GM21786 (cell line): ENCODE measurements at regions not wholly inside any gene's neighbourhood (a gene's known extent, or its start where the extent isn't known, plus 50 kb on each side); places are given as distances from the start of the nearest gene placed in this dataset.

Experiments
- ATAC-seq: cut with Tn5 transposase; IDR thresholded peaks from one replicate; pipeline ENCODE4 v1.9.1; 2021; ENCODE audit not compliant: unreplicated experiment

DNA sequence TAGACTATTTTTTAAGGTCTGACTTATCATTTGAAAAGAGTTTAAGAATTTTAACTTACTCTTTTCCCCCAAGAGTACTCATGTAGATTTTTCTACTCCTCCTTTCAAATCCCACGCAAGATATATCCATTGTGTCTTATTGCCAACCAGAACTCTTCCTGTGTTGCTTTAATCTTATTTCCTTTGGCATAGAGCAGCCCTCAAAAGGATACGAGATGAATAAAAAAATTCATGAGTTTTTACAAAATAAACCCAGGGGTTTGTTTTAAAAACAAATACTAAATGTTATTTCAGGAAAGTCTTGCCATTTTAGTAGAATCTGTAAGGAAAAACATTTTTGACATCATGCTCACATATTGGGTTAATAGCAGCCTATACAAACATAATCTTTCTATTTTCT lies 543.2 kb upstream of the CXADR start:
- no peak for ATAC-seq

DNA sequence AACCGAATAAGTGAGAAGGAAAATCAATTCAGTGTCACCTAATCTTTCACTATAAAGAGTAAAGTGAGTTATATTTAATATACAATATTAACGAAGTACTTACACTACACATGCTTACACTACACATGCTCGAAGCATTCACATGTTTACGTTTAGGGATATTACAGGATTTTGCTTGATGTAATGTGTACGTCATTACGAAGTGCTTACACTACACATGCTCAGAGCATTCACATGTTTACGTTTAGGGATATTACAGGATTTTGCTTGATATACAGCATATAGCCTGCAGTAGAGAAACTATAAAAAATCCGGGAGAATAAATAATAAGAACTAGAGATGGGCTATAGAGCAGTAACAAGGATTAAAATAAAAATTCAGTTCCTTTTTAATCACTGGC lies 538.8 kb upstream of the CXADR start:
- ATAC-seq, result no peak

DNA sequence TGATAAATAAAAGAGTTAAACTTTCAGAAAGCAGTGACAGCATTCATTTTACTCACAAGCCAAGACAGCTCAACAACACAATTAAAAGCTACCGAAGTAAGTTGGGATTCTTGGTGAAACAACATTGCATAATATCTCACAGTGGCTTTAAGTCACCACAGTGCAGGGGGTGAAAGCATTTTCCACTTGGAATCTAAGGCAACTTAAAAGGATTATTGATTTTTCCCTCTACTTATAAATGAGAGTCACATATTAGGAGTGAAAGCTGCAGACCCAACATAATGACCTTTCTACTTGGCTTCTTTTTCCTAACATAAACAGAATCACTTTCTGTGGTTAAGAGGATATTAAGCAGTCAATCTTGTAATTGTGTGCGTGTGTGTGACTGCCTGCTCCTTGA lies 536.6 kb upstream of the CXADR start:
- no peak for ATAC-seq

DNA sequence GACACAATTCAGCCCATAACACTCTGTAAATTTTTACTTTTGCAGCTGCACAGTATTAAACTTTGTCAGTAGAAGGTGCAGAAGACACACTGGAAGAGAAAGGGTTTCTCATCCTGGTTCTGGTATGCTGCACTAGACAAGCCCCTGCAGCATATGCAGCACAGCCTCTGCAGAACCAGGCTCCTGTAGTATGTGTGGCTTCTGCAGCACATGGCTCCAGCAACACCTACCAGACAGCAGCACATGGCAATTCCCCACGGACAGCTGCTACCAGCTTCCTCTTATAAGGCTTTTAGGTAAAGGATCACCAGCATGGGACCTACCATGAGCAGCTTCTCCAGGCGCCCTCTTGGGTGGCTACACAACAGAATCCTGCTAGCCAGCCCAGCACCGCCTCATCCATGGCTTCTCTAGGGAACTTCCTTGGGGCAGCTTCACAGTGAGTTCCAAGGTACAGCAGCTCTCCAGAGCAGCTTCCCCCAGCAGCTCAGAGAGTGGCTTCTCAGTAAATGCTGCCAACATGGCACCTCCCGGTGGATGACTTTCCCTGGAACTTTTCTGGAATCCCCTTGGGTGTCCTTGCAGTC lies 534.4 kb upstream of the CXADR start:
- no peak for ATAC-seq

DNA sequence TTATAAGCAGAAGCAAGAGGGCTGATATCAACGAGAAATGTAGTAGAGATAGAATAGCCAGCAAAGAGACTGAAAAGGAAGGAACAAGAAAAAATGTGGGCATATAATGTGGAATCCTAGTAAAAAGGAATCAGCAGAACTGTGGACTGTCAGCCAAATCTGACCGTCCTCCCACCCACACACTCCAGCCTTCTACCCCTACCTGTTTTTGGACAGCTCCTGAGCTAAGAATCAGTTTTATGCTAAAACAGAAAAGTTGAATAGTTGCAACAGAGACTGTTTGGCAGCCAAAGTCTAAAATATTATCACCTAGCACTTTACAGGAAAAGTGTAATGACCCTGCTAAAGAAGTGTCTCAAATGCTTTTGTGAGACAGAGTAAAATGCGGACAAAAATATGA lies 533.3 kb upstream of the CXADR start:
- ATAC-seq, result no peak

DNA sequence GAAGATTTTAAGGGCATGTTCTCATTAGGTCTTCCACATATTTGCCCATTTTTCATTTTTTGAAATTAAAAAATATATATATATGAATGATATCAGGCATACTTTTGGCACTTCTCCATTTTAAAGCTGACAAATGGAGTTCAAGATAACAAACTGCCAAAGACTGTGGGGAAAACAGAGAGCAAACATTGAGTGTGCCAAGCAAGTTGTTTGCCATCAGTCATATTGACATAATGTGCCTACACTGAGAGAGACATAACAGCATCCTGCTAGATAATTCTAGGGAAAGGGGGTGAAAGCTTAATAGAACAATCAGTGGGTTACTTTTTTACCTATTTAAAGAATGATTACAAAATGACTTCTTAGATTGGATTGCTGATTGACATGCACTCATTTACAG lies 529.4 kb upstream of the CXADR start:
- no peak for ATAC-seq

DNA sequence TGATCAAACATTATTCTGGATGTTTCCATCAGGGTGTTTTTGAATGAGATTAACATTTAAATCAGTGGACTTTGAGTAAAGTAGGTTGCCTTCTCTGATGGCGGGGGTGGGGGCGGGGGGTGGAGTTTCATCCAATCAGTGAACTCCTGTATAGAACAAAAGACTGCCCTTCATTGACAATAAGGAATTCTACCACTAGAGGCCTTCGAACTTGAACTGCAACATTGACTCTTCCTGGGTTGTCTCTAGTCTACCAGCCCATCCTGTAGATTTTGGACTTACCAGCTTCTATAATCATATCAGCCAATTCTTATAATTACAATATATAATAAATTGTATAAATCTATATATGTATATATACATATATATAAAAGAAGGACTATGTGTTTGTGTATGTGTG lies 520.4 kb upstream of the CXADR start:
- no peak for ATAC-seq

DNA sequence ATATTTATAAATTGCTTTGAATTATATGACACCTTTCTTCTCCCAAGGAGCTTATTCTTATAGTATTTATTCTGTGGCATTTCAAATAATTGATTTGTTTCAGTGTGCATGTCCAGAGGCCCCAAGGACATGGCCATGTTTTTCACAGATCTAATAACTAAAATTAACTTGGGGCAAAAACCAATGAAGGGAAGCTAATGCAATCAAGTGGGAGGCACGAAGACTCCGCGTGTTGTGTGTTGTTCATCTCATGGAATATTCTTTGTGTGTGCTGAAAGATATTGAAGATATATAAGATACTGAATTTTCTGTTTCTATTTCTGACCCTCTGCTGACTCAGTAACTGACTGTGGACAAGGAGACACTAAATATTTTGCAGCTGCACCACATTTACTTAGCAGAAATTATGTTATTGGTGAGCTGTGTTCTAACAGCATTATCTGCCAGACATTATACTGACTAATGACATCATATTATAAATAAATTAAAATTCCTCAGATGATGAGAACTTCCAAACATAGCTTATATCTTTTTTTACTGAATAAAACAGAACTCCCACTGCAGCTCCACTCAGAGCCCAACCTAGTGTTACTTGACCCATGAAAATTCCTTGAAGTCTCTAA lies 519.3 kb upstream of the CXADR start:
- no peak for ATAC-seq

DNA sequence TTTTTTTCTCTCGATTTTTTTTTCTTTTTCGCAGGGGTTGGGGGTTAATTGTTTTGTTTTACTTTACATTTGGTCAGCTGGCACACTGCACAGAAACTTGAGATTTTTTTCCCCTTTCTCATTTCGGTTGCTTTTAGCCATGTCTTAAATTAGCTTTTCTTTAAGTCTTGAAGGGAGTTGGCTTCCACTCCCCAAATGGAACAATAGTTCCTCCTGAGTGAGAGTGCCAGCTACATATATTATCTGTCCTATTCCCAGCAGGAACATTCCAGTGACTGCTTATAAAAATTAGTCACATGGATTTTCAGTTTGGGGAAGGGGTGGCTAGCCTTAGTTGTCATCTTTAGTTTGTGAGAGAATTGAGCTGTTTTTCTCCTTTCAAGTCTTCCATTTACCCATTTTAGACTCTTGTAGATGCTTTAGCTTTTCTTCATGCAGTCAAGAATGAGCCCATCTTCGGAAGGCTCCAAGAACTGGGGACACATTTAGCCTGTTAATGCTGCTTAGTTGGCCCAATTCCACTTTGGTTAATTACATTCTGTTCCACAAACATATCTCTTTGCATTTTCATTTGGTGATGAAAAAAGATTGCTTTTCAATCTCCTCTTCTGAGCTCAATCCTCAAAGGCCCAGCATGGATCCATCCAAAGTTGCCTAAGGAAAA lies 510.1 kb upstream of the CXADR start:
- ATAC-seq, result no peak

DNA sequence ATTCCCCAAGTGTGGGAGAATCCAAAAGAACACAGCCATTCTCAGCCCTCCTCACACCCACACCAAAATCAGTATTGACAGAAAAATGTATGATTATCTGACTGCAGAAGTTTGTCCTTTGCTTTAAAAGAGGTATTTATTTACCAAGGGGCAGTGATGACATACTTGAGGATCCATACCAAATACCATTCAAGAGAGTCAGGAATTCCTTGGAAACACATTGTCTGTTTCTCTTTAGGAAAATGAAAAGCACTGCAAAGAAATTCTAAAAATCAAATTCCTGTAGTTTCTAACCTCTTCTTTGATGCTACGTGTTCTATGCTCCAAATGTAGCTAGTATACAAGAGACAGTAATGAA lies 509.6 kb upstream of the CXADR start:
- no peak for ATAC-seq

DNA sequence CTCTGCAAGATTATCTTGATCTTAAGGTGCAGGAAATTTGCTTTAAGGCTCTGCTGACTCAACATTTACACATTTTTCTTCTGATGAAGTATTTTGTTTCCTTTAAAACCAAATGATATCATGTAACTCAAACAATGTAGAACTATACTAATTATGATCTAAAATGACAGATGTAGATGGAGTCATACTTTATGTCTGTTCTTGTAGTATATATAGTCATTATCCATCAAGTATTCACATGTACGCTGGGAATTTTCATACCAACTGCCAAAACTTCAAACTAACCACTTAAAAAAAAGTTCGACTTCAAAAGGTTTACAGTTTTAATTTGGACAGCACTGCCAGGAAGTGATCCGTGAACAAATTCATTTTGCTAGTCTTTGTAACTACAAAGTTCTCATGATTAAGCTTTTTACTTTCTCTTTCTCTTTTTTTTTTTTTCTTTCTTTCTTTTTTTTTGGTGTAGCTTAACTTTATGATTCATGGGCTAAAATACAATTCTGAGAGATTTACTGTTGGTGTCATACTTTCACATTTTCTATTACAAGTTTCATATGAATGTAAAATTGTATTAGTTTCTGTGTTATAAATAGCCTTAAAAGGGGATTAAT lies 509.0 kb upstream of the CXADR start:
- no peak for ATAC-seq

DNA sequence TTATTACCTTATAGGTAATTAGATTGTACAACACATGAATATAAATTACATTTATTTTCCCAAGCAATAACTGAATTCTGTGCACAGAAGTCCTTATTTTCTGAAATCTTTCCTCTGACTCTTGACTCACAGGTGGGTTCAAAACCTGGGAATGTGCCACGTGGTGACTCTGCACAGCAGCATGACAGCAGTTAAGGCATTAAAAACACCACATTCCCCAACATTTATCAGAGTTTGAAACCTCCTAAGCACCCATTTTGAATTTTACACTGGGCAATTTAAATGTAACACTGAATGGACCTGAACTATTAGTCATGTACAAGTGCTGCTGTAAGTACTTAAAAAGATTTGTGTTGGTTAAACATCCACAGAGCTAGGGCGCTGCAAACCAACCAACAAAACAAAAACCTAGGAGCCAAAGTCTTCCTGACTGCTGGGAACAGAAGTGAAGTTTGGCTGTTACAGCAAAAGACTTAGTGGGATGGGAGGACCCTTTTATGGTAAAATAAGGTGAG lies 480.6 kb upstream of the CXADR start:
- no peak for ATAC-seq

DNA sequence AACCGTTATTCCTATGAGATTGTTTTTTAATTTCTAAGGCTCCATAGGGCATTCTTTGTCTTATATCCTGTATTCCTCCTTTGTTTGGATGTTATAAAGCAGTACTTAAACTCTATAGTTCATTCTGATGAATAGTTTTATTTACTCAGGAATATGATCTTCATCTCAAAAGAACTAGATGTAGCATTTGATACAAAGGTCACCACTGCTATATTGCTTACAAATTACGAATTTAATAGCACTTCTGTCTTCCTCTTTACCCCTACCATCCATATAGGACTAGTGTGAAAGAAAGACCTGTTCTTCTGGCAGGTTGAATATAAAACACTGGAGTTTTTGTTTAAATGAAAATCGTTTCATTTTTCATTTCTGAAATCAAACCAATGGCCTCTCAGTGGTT lies 468.1 kb upstream of the CXADR start:
- no peak for ATAC-seq

DNA sequence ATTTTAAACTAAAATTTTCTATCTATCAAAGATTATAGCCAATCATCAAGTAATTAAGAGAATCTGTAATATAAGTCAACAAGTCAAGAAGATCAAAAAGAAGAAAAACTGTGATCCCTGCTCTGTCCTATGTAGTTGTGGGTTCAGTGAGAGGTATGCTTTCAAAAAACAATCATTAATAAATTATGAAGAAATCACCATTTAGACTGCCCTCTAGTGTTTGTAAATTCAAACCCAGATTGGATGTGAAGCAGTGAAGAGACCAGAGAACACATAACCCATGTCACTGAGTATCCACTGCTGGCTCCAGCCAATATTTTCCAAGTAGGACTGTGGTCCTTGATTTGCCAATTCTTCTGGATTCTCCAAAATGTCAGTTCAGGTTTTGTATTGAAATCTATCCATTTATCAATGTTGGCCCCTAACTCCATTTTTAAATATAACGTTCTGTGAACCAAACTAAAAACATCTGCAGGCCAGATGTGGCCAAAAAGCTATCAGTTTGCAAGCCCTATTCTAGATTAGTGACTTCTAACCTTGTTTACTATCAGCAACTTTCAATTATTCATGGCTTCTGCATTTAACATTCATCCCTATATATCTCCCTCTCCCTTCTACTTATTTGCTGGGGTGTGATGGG lies 467.5 kb upstream of the CXADR start:
- ATAC-seq, result no peak

DNA sequence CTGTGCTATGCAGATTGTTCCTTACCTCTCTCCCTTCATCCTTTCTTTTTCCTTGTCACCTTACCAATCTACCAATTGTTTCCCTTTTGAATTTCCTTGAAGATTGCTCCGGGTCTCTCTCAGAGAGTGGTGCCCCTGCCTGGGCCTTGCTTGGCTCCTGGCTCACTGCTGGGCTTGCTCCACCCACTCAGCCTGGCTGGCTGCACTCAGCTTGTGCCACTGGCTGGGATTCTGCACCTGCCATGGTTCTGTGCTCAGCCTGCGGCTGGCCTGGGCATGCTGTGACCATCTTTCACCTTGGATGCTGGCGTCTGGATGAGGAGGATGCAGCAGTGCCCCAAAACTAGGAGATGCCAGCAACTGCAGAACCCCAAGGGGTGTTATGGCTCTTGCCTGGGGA lies 463.9 kb upstream of the CXADR start:
- no peak for ATAC-seq

DNA sequence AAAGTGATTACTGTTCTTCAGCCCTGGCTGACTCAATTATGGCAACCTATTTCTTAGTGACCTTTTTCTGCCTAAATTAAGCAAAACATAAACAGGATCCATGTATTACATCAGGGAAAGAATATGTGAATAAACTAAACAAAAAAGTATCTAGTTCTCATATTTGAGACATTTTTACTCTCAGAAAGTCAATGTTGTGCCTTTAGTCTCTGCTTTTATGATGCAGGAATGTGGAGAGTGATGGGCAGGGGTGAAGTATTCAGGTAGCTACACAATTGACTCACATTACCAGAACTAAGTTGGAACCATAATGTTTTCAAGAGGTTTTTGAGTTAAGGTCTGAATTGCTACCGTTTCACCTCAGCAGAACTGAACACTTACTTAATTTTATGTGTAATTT lies 462.7 kb upstream of the CXADR start:
- ATAC-seq, result no peak

DNA sequence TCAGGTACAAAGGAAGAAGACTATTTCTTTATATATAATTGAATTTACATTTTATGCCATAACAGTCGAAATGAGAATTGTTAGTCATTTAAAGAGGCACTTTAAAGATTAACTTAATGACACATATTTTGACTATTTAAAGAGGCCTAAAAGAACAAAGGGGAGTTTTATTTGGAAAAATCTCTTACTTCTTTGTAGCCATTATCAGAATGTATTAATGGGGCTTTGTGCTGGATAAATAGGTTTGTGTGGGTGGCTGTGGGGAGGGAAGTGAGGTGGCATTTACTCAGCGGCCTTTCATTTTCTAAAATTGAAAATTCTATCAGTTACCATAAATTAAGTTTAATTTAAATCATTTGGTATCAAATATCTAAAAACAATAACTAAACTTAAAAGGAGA lies 462.2 kb upstream of the CXADR start:
- no peak for ATAC-seq

DNA sequence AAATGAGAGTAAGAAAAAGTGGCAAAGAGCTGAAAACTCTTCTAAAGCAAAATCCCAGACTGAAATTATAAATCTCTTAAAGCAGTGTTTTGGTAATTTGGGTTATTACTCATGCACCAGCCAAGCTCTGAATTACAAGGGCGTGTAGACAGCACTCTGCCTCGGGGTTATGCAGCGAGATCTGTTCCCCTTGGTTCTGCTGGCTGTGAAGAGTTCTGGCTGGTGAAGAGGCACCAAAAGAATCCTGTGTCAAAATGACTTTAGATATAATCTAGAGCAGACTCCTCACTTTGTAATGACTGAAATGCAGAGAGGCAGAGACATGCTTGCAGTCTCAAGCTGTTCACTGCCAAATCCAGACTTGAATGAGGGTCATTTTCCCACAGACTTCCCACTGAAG lies 461.8 kb upstream of the CXADR start:
- no peak for ATAC-seq

DNA sequence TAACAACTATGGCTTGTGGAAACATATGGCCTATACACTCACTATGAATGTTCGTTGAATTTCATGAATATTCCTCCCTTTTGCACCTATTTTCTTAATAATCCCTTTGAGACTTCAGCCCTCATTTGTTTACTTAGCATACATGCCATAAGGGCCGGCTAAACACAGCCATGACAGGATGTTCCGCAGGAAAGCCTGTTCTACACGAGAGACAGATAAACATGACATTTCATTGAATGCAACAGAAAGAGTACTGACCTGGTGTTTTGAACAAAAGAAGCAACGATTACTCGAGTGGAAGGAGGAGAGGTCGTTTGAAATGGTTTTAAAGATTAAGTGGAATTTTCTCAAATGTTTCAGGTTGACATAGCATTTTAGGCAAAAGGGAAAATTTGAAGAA lies 459.5 kb upstream of the CXADR start:
- no peak for ATAC-seq

DNA sequence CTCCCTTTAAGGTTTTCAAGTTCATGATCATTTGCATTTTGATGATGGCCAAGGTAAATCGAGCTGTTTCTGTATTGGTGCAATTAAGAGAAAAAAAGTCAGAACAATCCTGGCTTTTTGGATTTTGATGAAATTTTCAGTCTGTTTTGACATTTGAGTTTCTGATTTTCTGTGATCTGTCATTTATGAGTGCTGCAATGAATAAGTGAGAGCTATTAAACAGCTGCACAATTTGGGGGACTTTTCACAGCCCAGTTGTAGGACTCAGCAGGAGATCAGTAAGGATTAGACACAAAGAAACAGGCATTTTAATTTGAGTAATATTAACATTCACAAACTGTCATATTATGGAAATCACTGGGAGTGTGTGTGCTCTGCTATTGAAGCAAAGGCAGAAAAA lies 452.9 kb upstream of the CXADR start:
- ATAC-seq, result no peak

DNA sequence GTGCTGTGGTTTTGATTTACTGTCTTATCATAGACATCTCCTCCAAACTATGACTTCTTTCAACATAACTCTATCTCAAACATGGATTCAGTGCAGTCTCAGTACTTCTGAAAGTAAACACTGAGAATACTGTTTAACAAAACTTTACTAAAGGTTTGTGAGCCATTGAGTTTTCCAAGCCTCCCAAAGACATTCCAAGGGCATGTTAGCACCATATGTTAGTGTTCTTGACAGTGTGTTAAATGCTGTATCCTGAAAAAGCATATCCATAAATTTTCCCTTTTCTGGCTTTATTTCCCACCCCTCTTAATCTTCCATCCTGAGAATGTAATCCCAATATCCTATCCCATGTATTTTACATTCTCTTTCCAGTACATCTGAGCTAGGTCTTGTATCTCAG lies 446.8 kb upstream of the CXADR start:
- ATAC-seq, result no peak

DNA sequence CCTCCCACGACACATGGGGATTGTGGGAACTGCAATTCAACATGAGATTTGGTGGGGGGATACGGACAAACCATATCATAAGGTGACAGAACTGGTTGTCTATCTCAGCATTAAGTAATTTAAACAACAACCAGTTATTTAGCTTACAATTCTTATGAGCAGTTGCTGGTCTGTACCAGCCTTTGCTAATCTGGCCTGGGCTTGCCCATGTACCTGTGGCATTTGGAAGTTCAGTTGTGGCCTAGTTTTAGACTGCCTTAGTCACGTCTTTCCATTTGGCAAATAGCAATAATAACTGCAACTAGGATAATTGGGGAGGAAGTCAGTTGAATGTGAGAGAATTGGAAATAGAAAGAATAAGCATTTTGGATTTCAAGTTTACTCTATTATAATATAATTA lies 441.8 kb upstream of the CXADR start:
- ATAC-seq, result no peak
